BE2C (cell line): ENCODE measurements at regions not wholly inside any gene's neighbourhood (a gene's known extent, or its start where the extent isn't known, plus 50 kb on each side); places are given as distances from the start of the nearest gene placed in this dataset.
A peak's percentile ranks its signal among the peaks of the same experiment; 100 is the strongest.

Experiments used
- DNase-seq: peaks from one replicate; pipeline ENCODE4 v3.0.0-alpha.2; 2020
- H3K27me3 ChIP-seq: fragments of 250-450 bp; sonication (Bioruptor Pico); 2 replicates; pipeline ENCODE4 v1.5.1; 2020; ENCODE audit warnings: mild to moderate bottlenecking
- H3K36me3 ChIP-seq: fragments of 250-450 bp; sonication (Bioruptor Pico); 2 replicates; pipeline ENCODE4 v1.5.1; 2020; ENCODE audit warnings: mild to moderate bottlenecking
- H3K4me1 ChIP-seq: fragments of 250-450 bp; sonication (Bioruptor Pico); 2 replicates; pipeline ENCODE4 v1.5.1; 2020
- H3K4me3 ChIP-seq: 2 replicates; pipeline ENCODE4 v1.5.1; 2011; ENCODE audit warnings: low read depth, low read length
- H3K9me3 ChIP-seq: fragments of 250-450 bp; sonication (Bioruptor Pico); 2 replicates; pipeline ENCODE4 v1.5.1; 2020
- TF ChIP-seq, protein P1 (sequence below): IDR thresholded peaks from 2 replicates; pipeline ENCODE4 v1.5.1; 2012; ENCODE audit warnings: mild to moderate bottlenecking, low read depth, low read length

DNA sequence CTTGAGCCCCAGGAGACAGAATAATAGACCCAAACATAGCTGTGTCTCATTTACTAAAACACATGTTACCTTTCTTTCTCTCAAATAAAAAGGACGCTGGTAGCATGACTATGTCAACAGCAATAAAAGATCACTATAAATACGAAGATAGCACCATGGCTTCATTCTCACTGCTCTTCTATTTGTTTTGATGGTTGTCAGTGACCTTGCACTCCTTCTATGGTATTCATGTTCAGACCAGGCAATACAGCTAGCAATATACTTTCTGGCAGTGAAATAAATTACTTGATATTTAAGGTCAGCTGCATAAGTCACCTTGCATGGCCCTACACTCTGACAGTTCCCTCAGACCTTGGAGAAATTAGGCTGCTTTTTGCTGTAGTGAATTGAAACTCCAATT lies 263.2 kb upstream of the CDH7 start:
- no peaks in the 10 kb centered on the region for H3K4me1 ChIP-seq
- no peaks in the 10 kb centered on the region for H3K9me3 ChIP-seq
- H3K27me3 ChIP-seq: no peaks in the 10 kb centered on the region
- no peak for DNase-seq
- no peaks in the 10 kb centered on the region for H3K36me3 ChIP-seq
- TF ChIP-seq, protein P1, sequence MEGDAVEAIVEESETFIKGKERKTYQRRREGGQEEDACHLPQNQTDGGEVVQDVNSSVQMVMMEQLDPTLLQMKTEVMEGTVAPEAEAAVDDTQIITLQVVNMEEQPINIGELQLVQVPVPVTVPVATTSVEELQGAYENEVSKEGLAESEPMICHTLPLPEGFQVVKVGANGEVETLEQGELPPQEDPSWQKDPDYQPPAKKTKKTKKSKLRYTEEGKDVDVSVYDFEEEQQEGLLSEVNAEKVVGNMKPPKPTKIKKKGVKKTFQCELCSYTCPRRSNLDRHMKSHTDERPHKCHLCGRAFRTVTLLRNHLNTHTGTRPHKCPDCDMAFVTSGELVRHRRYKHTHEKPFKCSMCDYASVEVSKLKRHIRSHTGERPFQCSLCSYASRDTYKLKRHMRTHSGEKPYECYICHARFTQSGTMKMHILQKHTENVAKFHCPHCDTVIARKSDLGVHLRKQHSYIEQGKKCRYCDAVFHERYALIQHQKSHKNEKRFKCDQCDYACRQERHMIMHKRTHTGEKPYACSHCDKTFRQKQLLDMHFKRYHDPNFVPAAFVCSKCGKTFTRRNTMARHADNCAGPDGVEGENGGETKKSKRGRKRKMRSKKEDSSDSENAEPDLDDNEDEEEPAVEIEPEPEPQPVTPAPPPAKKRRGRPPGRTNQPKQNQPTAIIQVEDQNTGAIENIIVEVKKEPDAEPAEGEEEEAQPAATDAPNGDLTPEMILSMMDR: no peak
- H3K4me3 ChIP-seq: no peak overlapping the region

DNA sequence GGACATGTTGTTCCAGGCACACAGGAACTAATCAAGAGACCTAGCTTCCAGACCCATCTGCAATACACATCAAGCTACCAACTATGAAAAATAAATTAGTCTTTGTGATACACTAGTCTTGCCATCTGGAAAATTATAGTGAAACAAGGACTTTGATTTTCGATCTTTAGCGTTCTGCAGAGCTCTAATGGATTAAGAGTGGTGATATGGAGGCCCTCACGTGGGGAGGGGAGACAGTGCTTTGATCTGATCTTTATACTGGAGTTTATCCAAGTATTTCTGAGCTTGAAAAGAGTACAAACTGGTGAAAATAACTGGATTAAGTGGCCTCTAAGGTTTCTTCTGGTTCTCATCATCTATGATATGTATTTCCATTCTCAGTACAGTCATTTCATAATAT lies 273.4 kb upstream of the CDH7 start:
- DNase-seq: peak; percentile 48
- H3K36me3 ChIP-seq: no peaks in the 10 kb centered on the region
- H3K27me3 ChIP-seq: no peaks in the 10 kb centered on the region
- H3K4me3 ChIP-seq: no peak overlapping the region
- no peaks in the 10 kb centered on the region for H3K9me3 ChIP-seq
- H3K4me1 ChIP-seq: no peaks in the 10 kb centered on the region; the same call in 1 of the 2 replicates
- TF ChIP-seq, protein P1: no peak

GRCh38 chr18:65468881-65469280 lies 281.9 kb upstream of the CDH7 start:
- H3K9me3 ChIP-seq: no peaks in the 10 kb centered on the region
- no peaks in the 10 kb centered on the region for H3K36me3 ChIP-seq
- TF ChIP-seq, protein P1: no peak
- DNase-seq: no peak
- H3K4me1 ChIP-seq: no peaks in the 10 kb centered on the region
- H3K27me3 ChIP-seq: no peaks in the 10 kb centered on the region
- H3K4me3 ChIP-seq: no peak overlapping the region

DNA sequence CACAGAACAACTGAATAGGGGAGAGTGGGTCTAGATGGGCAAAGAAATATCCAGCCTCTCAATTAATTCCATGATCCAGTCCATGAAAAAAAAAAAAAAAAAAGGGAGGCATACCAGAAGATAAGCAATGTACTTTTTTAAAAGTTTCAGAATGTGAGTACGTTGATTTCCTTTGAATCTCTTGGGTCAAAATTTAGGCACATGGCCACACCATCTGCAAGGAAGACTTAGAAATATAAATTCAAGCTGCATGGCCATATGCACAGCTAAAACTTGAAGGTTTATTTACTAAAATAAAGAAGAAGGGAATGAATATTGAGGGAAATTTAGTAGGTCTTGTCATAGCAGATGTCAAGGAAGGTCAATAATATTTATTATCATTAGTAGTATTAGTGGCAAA lies 286.5 kb upstream of the CDH7 start:
- no peak for DNase-seq
- Histone ChIP-seq H3K27me3 (no peaks in the 10 kb centered on the region), H3K4me3 (no peak overlapping the region), H3K9me3 (no peaks in the 10 kb centered on the region), H3K36me3 (no peaks in the 10 kb centered on the region), H3K4me1 (no peaks in the 10 kb centered on the region)
- TF ChIP-seq, protein P1: no peak

DNA sequence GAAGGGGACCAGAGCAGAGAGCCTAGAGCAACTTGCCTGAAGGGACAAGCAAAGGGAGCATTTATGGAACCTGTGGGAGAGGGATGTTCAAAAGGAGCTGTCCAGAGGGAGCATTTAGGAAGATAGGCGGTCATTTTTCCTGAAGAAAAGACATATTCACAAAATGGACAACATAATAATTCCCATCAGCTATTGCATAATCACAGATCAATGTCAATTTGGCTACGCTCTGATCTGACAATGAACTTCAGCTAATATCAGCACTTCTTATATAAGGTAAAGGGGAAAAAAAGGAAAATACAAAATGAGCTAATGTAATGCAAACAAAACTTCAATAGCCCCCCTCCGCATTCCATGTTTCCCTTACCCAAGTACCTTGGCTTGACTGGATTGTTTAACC lies 291.1 kb upstream of the CDH7 start:
- no peaks in the 10 kb centered on the region for H3K27me3 ChIP-seq
- no peak for DNase-seq
- TF ChIP-seq, protein P1: no peak
- H3K9me3 ChIP-seq: no peaks in the 10 kb centered on the region
- H3K4me1 ChIP-seq: no peaks in the 10 kb centered on the region
- no peak overlapping the region for H3K4me3 ChIP-seq
- H3K36me3 ChIP-seq: no peaks in the 10 kb centered on the region

DNA sequence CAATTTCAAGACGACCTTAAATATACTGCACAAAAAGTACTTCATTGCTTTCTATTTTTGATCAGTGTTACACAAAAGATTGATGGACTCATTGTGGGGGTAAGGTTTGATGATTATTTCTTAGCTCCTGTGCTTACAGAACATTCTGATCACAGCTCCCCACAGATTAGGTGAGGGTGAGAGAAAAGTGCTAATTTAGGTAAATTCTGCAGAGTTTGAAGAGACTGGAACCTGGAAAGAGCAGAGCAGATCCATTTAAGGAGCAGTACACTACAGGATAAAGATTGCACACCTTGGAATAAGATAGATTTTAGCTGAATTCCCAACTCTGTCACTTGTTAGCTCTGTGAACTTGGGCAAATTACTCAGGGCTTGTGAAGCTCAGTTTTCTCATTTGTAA lies 291.9 kb upstream of the CDH7 start:
- Histone ChIP-seq H3K4me1 (no peaks in the 10 kb centered on the region), H3K36me3 (no peaks in the 10 kb centered on the region), H3K4me3 (no peak overlapping the region), H3K27me3 (no peaks in the 10 kb centered on the region), H3K9me3 (no peaks in the 10 kb centered on the region)
- TF ChIP-seq, protein P1: no peak
- no peak for DNase-seq
